Motor neuron (in vitro differentiated cells): ENCODE measurements at regions not wholly inside any gene's neighbourhood (a gene's known extent, or its start where the extent isn't known, plus 50 kb on each side); places are given as distances from the start of the nearest gene placed in this dataset.
"Not testable (repeated sequence)": the region's sequence is repeated elsewhere in the genome, so short reads cannot be mapped to it uniquely, and the experiment has no call there.

Experiments
- ATAC-seq, 8 experiments: fragments of 200-7000 bp; cut with Tn5 transposase; replicated peaks in 6 of 8; 2 replicates each; pipeline ENCODE4 v1.8.0; 2021; ENCODE audit warnings: mild to moderate bottlenecking in 8 of 8, moderate library complexity in 8 of 8
- H3K27ac ChIP-seq, 2 donors: fragments of 250-450 bp; sonication (Bioruptor Pico); 2 replicates each; pipeline ENCODE4 v1.9.0; 2021; ENCODE audit warnings: antibody characterized with exemption in 2 of 2, mild to moderate bottlenecking in 2 of 2, moderate library complexity in 1 of 2
- H3K4me1 ChIP-seq, 2 donors: fragments of 250-450 bp; sonication (Bioruptor Pico); replicated peaks in 1 of 2; 2 replicates each; pipeline ENCODE4 v1.6.1; 2021; ENCODE audit warnings: antibody characterized with exemption in 2 of 2, mild to moderate bottlenecking in 2 of 2, moderate library complexity in 1 of 2
- H3K4me3 ChIP-seq, 5 donors: fragments of 250-450 bp; sonication (Bioruptor Pico); 2 replicates each; pipeline ENCODE4 v1.9.0; 2021; ENCODE audit warnings: antibody characterized with exemption in 5 of 5, mild to moderate bottlenecking in 5 of 5, moderate library complexity in 4 of 5
- WGBS, 10 experiments: fragments of 450-650 bp; shearing (Covaris generic); methylation state at CpG; one replicate each; pipeline ENCODE4 v1.0.0; 2022; 5-methylcytosine and 5-hydroxymethylcytosine counted together
- in situ Hi-C, 9 experiments: fragments of 400-800 bp; cut with MboI; loops; one replicate each; pipeline ENCODE4 v1.15.0; 2021; ENCODE audit warnings: low sequenced_read_pairs in 9 of 9, low pct_unique_long_range_greater_than_20kb in 2 of 9; ENCODE audit not compliant: unreplicated experiment in 9 of 9

GRCh38 chrX:115960440-115961084 is 210.0 kb upstream of the AGTR2 start:
- 0 to 100% (median 46%) methylated on average over 1 to 3 of the region's 4 CpGs; no CpG with 5 or more reads in 7 of the 10 experiments for WGBS, 10 experiments
- H3K4me1 ChIP-seq = no peaks in the 10 kb centered on the region
- in situ Hi-C loops = no loop called here
- ATAC-seq = peak in 3 of 8 experiments; percentile 72 to 96 (median 85)
- no peak overlapping the region for H3K27ac ChIP-seq
- H3K4me3 ChIP-seq = no peak overlapping the region

GRCh38 chrX:115966920-115967319 is 203.6 kb upstream of the AGTR2 start:
- ATAC-seq = peak in 5 of 8 experiments; percentile 6 to 33 (median 20)
- H3K4me3 ChIP-seq = peak overlapping the region; percentile 50 to 79 (median 58)
- H3K27ac ChIP-seq = peak overlapping the region in 1 of 2 donors; percentile 54
- no peaks in the 10 kb centered on the region for H3K4me1 ChIP-seq
- 0 to 70% methylated on average over 1 to 5 of the region's 11 CpGs; no CpG with 5 or more reads in 8 of the 10 experiments for WGBS, 10 experiments
- in situ Hi-C loops = no loop called here

GRCh38 chrX:115968436-115969252 is 201.9 kb upstream of the AGTR2 start:
- in situ Hi-C loops = no loop called here
- H3K27ac ChIP-seq = peak overlapping the region; percentile 75 to 84
- WGBS, 10 experiments = 0 to 20% methylated on average over 4 to 30 of the region's 48 CpGs; no CpG with 5 or more reads in 8 of the 10 experiments
- H3K4me1 ChIP-seq = no peaks in the 10 kb centered on the region
- peak; percentile 81 to 92 (median 86) for ATAC-seq
- peak overlapping the region; percentile 50 to 79 (median 58) for H3K4me3 ChIP-seq

GRCh38 chrX:115970718-115971117 is 199.8 kb upstream of the AGTR2 start:
- Histone ChIP-seq H3K4me3 (no peak overlapping the region), H3K4me1 (no peaks in the 10 kb centered on the region), H3K27ac (no peak overlapping the region)
- WGBS, 10 experiments = 10 to 80% (median 42%) methylated on average over 1 to 3 of the region's 5 CpGs; no CpG with 5 or more reads in 4 of the 10 experiments
- no peak for ATAC-seq
- in situ Hi-C loops = no loop called here

- 0% methylated on average over 1 of the region's 1 CpG; no CpG with 5 or more reads in 9 of the 10 experiments for WGBS, 10 experiments
- in situ Hi-C loops = no loop called here
- peak in 5 of 8 experiments; percentile 4 to 26 (median 16) for ATAC-seq
- H3K4me1 ChIP-seq = no peaks in the 10 kb centered on the region
- H3K27ac ChIP-seq = no peak overlapping the region
- H3K4me3 ChIP-seq = no peak overlapping the region
Measured at GRCh38 chrX:115972717-115973116, 197.8 kb upstream of the AGTR2 start.

GRCh38 chrX:115978068-115978467 is 192.5 kb upstream of the AGTR2 start:
- no peak overlapping the region for H3K4me3 ChIP-seq
- WGBS, 10 experiments = 75 to 92% methylated on average over 2 of the region's 2 CpGs; no CpG with 5 or more reads in 8 of the 10 experiments
- no peak for ATAC-seq

GRCh38 chrX:115983148-115983547 is 187.4 kb upstream of the AGTR2 start:
- WGBS, 10 experiments = 0 to 83% (median 50%) methylated on average over 1 of the region's 1 CpG; no CpG with 5 or more reads in 7 of the 10 experiments
- in situ Hi-C loops, H3K4me3 ChIP-seq, H3K4me1 ChIP-seq, H3K27ac ChIP-seq: not testable (repeated sequence)
- ATAC-seq = peak in 2 of 8 experiments; percentile 50 to 58

More at GRCh38 chrX:115978068-115978467, 192.5 kb upstream of the AGTR2 start:
- Histone ChIP-seq H3K4me1 (no peaks in the 10 kb centered on the region), H3K27ac (no peak overlapping the region)
- in situ Hi-C loops = no loop called here

GRCh38 chrX:115987464-115987863 is 183.1 kb upstream of the AGTR2 start:
- WGBS, 10 experiments = 40% methylated on average over 1 of the region's 1 CpG; no CpG with 5 or more reads in 9 of the 10 experiments
- in situ Hi-C loops, ATAC-seq, H3K4me3 ChIP-seq, H3K27ac ChIP-seq, H3K4me1 ChIP-seq: not testable (repeated sequence)

GRCh38 chrX:115988825-115989224 is 181.7 kb upstream of the AGTR2 start:
- no peak for ATAC-seq
- in situ Hi-C loops = no loop called here
- WGBS, 10 experiments = 0 to 19% (median 8%) methylated on average over 1 to 3 of the region's 3 CpGs; no CpG with 5 or more reads in 5 of the 10 experiments
- Histone ChIP-seq H3K4me1 (no peaks in the 10 kb centered on the region), H3K27ac (no peak overlapping the region), H3K4me3 (no peak overlapping the region)

GRCh38 chrX:115989686-115990085 is 180.9 kb upstream of the AGTR2 start:
- in situ Hi-C loops = no loop called here
- ATAC-seq = no peak
- Histone ChIP-seq H3K4me3 (no peak overlapping the region), H3K4me1 (no peaks in the 10 kb centered on the region), H3K27ac (no peak overlapping the region)
- WGBS, 10 experiments = 0 to 63% (median 14%) methylated on average over 1 of the region's 1 CpG; no CpG with 5 or more reads in 7 of the 10 experiments

GRCh38 chrX:116009346-116009745 is 161.2 kb upstream of the AGTR2 start:
- in situ Hi-C loops = no loop called here
- ATAC-seq = no peak
- 0 to 45% methylated on average over 1 of the region's 1 CpG; no CpG with 5 or more reads in 8 of the 10 experiments for WGBS, 10 experiments
- Histone ChIP-seq H3K4me3 (no peak overlapping the region), H3K4me1 (no peaks in the 10 kb centered on the region), H3K27ac (no peak overlapping the region)

- WGBS, 10 experiments = 0 to 21% (median 2%) methylated on average over 1 to 7 of the region's 8 CpGs; no CpG with 5 or more reads in 6 of the 10 experiments
- H3K4me3 ChIP-seq = no peak overlapping the region
- H3K4me1 ChIP-seq = no peaks in the 10 kb centered on the region
- H3K27ac ChIP-seq = no peak overlapping the region
- in situ Hi-C loops = no loop called here
- peak in 2 of 8 experiments; percentile 40 to 43 for ATAC-seq
Measured at GRCh38 chrX:116009861-116010710, 160.5 kb upstream of the AGTR2 start.
